Brain microvascular endothelial cell (primary cell): ENCODE measurements at regions not wholly inside any gene's neighbourhood (a gene's known extent, or its start where the extent isn't known, plus 50 kb on each side); places are given as distances from the start of the nearest gene placed in this dataset.

Experiments
- DNase-seq: peaks from one replicate; pipeline ENCODE4 v3.0.0-alpha.2; 2020
- H3K27ac ChIP-seq: fragments of 250-450 bp; sonication (Bioruptor Pico); 2 replicates; pipeline ENCODE4 v1.5.1; 2020; ENCODE audit warnings: mild to moderate bottlenecking, moderate library complexity
- H3K27me3 ChIP-seq: fragments of 250-450 bp; sonication (Bioruptor Pico); replicated peaks from 2 replicates; pipeline ENCODE4 v1.5.1; 2020; ENCODE audit warnings: mild to moderate bottlenecking
- H3K36me3 ChIP-seq: fragments of 250-450 bp; sonication (Bioruptor Pico); replicated peaks from 2 replicates; pipeline ENCODE4 v1.5.1; 2020; ENCODE audit warnings: mild to moderate bottlenecking
- H3K4me3 ChIP-seq: 2 replicates; pipeline ENCODE4 v1.5.1; 2011; ENCODE audit warnings: low read depth, mild to moderate bottlenecking, control low read depth, low read length, moderate library complexity
- in situ Hi-C: cut with HindIII; loops from 2 replicates; pipeline ENCODE4 v1.10.0; 2017; ENCODE audit warnings: low sequenced_read_pairs, low pct_ligation_motif_present
- TF ChIP-seq, protein P1 (sequence below): IDR thresholded peaks from 2 replicates; pipeline ENCODE4 v1.5.1; 2011; ENCODE audit warnings: low read depth, mild to moderate bottlenecking, moderate library complexity, low read length, control low read depth, inconsistent platforms; ENCODE audit errors: missing control alignments

DNA sequence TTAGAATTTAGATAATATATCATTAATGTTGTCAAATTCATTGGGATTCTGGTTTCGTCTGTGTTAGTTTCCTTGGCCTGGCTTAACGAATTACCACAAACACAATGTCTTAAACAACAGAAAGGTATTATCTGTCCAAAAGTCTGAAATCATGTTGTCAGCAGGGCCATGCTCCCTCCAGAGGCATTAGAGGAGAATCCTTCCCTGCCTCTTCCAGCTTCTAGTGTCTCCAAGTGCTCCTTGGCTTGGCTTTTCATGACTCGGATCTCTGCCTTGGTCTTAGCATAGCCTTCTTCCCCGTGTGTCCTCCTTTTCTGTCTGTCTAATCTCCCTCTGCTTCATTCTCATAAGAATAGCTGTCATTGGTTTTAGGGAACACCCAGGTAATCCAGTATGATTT lies 482.5 kb downstream of the SEMA3D start:
- in situ Hi-C loops: no loop called here
- H3K36me3 ChIP-seq: no peaks in the 10 kb centered on the region
- no peaks in the 10 kb centered on the region for H3K27me3 ChIP-seq
- H3K27ac ChIP-seq: no peak overlapping the region
- H3K4me3 ChIP-seq: no peak overlapping the region
- TF ChIP-seq, protein P1, sequence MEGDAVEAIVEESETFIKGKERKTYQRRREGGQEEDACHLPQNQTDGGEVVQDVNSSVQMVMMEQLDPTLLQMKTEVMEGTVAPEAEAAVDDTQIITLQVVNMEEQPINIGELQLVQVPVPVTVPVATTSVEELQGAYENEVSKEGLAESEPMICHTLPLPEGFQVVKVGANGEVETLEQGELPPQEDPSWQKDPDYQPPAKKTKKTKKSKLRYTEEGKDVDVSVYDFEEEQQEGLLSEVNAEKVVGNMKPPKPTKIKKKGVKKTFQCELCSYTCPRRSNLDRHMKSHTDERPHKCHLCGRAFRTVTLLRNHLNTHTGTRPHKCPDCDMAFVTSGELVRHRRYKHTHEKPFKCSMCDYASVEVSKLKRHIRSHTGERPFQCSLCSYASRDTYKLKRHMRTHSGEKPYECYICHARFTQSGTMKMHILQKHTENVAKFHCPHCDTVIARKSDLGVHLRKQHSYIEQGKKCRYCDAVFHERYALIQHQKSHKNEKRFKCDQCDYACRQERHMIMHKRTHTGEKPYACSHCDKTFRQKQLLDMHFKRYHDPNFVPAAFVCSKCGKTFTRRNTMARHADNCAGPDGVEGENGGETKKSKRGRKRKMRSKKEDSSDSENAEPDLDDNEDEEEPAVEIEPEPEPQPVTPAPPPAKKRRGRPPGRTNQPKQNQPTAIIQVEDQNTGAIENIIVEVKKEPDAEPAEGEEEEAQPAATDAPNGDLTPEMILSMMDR: no peak
- no peak for DNase-seq

DNA sequence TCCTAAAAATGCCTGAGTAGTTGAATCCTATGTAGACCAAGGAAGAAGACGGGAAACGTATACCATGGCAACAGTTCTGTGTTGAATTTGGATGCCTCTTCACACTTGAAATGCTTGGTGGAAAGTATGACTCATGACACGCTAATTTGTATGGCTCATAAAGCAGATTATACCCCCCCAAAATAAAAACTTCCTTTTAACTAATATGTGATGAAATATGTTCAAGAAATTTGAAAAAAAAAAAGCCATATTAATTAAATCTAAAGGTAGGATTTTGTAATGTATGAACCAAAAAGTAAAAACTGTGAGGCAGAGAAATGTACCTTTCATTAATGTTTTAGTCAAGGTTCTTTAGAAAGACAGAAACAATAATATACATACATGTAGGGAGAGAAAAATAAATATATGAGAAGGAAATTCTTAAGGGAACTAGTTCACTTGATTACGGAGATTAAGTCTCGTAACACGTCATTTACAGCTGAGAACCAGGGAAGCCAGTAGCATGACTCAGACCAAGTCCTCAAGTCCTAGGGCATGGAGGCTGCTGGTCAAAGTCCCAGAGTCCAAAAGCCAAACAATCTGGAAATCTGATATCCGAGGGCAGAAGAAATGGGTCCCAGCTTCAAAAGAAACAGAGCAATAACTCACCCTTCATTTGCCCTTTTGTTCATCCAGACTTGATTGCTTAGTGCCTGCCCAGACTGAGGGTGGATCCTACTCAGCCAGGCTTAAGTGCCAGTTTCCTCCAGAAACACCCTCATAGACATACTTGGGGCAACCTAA lies 485.1 kb downstream of the SEMA3D start:
- in situ Hi-C loops: no loop called here
- peak overlapping the region; percentile 97 for H3K27ac ChIP-seq

GRCh38 chr7:84700563-84701370 lies 486.1 kb downstream of the SEMA3D start:
- Histone ChIP-seq H3K36me3 (no peaks in the 10 kb centered on the region), H3K27me3 (no peaks in the 10 kb centered on the region), H3K27ac (peak overlapping the region; percentile 97), H3K4me3 (no peak overlapping the region)
- TF ChIP-seq, protein P1: no peak
- DNase-seq: peak; percentile 17
- in situ Hi-C loops: no loop called here

More for the DNA sequence above, 485.1 kb downstream of the SEMA3D start:
- DNase-seq: peak; percentile 98
- TF ChIP-seq, protein P1: no peak
- Histone ChIP-seq H3K4me3 (no peak overlapping the region), H3K36me3 (no peaks in the 10 kb centered on the region), H3K27me3 (no peaks in the 10 kb centered on the region)

DNA sequence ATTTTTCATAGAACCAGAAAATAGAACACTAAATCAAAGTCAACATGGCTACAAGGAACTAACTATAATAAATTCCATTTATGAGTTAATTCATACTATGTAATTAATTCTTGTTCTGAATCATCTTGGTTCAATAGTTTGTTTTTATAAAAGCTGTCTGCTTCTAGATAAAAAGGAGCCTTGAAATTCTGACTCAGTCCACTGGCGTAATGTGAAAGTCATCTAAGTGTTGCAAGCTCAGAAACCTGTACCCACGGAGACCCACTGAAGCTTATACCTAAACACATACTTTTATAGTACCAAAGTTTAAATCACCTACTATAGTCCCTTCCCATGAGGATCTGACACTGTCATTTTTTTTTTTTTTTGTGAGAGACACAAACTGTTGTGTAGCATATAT lies 489.4 kb downstream of the SEMA3D start:
- H3K27ac ChIP-seq: peak overlapping the region; percentile 85
- peak; percentile 95 for DNase-seq
- TF ChIP-seq, protein P1: no peak

GRCh38 chr7:84693483-84693882 lies 493.4 kb downstream of the SEMA3D start:
- TF ChIP-seq, protein P1: no peak
- DNase-seq: no peak
- no peaks in the 10 kb centered on the region for H3K27me3 ChIP-seq
- no peak overlapping the region for H3K4me3 ChIP-seq
- in situ Hi-C loops: no loop called here
- H3K27ac ChIP-seq: no peak overlapping the region
- no peaks in the 10 kb centered on the region for H3K36me3 ChIP-seq

More for the DNA sequence above, 489.4 kb downstream of the SEMA3D start:
- Histone ChIP-seq H3K4me3 (no peak overlapping the region), H3K27me3 (no peaks in the 10 kb centered on the region), H3K36me3 (no peaks in the 10 kb centered on the region)
- in situ Hi-C loops: no loop called here
